HEK293T (cell line): ENCODE measurements at regions not wholly inside any gene's neighbourhood (a gene's known extent, or its start where the extent isn't known, plus 50 kb on each side); places are given as distances from the start of the nearest gene placed in this dataset.

Experiments
- BHLHE40 ChIP-seq: fragments of 450-650 bp; IDR thresholded peaks from 2 replicates; pipeline ENCODE4 v1.6.1; 2016; ENCODE audit warnings: mild to moderate bottlenecking, moderate library complexity, borderline replicate concordance
- FOXA1 ChIP-seq: fragments of 450-650 bp; IDR thresholded peaks from 2 replicates; pipeline ENCODE4 v1.6.1; 2016; ENCODE audit warnings: mild to moderate bottlenecking
- HDGF ChIP-seq: fragments of 450-650 bp; IDR thresholded peaks from 2 replicates; pipeline ENCODE4 v1.6.1; 2017; ENCODE audit warnings: antibody characterized with exemption, borderline replicate concordance
- SP1 ChIP-seq: fragments of 450-650 bp; IDR thresholded peaks from 2 replicates; pipeline ENCODE4 v1.6.1; 2017
- TARDBP ChIP-seq: fragments of 450-650 bp; IDR thresholded peaks from 2 replicates; pipeline ENCODE4 v1.6.1; 2016
- ZNF384 ChIP-seq: fragments of 450-650 bp; IDR thresholded peaks from 2 replicates; pipeline ENCODE4 v1.6.1; 2016

DNA sequence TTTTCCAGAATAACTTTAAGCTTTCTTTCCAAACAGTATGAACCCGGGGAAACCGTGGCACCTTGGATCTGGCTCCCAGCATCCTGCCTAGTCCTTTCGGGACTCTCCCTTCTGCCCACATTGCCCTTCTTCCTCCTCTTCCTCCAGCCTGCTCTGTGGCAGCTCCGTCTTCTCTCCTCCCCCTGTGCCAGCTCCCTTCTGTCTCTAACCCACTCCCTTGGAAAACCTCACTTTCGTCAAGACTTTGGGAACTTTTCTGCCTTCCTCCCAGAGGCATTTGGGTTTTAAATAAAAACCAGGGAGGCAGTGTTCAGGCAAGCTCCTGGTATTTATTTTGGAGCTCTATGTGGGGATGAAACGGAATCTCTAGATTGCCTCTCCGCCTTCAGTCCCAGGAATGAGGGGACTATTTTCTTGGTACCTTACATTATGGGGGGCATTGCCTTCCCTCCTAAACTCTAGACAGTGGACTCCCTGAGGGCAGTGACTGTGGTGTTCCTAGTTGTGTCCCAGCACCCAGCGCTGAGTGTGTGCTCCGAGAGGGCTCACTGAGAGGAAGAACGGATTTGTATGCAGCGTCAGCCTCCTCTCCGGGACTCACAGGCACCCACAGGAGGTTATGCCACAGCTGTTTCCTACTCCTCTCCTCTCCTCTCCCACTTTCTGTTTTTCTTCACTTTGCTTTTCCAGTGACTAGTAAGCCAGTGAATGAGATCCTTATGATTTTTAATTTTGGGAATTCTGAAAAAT is 105.4 kb upstream of the MRPS22 start:
- no peak for TF ChIP-seq TARDBP
- TF ChIP-seq ZNF384 = no peak
- no peak for TF ChIP-seq FOXA1
- no peak for TF ChIP-seq HDGF
- no peak for TF ChIP-seq BHLHE40
- TF ChIP-seq SP1 = no peak
